CD8-positive, alpha-beta memory T cell (primary cell): ENCODE measurements at regions not wholly inside any gene's neighbourhood (a gene's known extent, or its start where the extent isn't known, plus 50 kb on each side); places are given as distances from the start of the nearest gene placed in this dataset.
"Not testable (repeated sequence)": the region's sequence is repeated elsewhere in the genome, so short reads cannot be mapped to it uniquely, and the experiment has no call there.

Source experiments
- CTCF ChIA-PET: fragments of 350-600 bp; sonication (Branson Sonifier 250); formaldehyde crosslinking; loops from one replicate; lab custom pipeline; 2021; ENCODE audit warnings: antibody characterized with exemption; lab: Charles Lee
- POLR2A ChIA-PET: fragments of 350-600 bp; sonication (Branson Sonifier 250); formaldehyde crosslinking; loops from one replicate; lab custom pipeline; 2021; ENCODE audit warnings: antibody characterized with exemption; lab: Charles Lee
- DNase-seq, 5 donors: peaks; one replicate each; pipeline versions ENCODE4 v3.0.0 to v3.0.0-alpha.2; 2020 to 2022; ENCODE audit warnings: mixed read lengths in 1 of 5
- H3K27ac ChIP-seq: one replicate; pipeline ENCODE4 v1.7.0; 2013; ENCODE audit warnings: low read depth, mild to moderate bottlenecking, low read length, moderate library complexity
- H3K27me3 ChIP-seq: 2 replicates; pipeline ENCODE4 v1.7.0; 2013; ENCODE audit warnings: low read length, mild to moderate bottlenecking; ENCODE audit not compliant: insufficient read depth, poor library complexity, severe bottlenecking
- H3K36me3 ChIP-seq: 2 replicates; pipeline ENCODE4 v1.7.0; 2013; ENCODE audit warnings: mild to moderate bottlenecking, low read length, moderate library complexity; ENCODE audit not compliant: insufficient read depth
- H3K4me1 ChIP-seq: 2 replicates; pipeline ENCODE4 v1.7.0; 2013; ENCODE audit warnings: mild to moderate bottlenecking, low read length, moderate library complexity; ENCODE audit not compliant: insufficient read depth
- H3K4me3 ChIP-seq: 2 replicates; pipeline ENCODE4 v1.7.0; 2013; ENCODE audit warnings: mild to moderate bottlenecking, low read length
- H3K9me3 ChIP-seq: 2 replicates; pipeline ENCODE4 v1.7.0; 2013; ENCODE audit warnings: mild to moderate bottlenecking, low read length
- H3K27ac Mint-ChIP-seq, 8 donors: one replicate each; pipeline ENCODE4 v1.8.0; 2020 to 2021; ENCODE audit warnings: mixed read lengths in 8 of 8, mild to moderate bottlenecking in 6 of 8, inconsistent platforms in 3 of 8, moderate library complexity in 3 of 8
- H3K27me3 Mint-ChIP-seq, 2 donors: one replicate each; pipeline ENCODE4 v1.8.0; 2020 to 2021; ENCODE audit warnings: mixed read lengths in 2 of 2, mild to moderate bottlenecking in 1 of 2, moderate library complexity in 1 of 2
- H3K36me3 Mint-ChIP-seq, 3 donors: one replicate each; pipeline ENCODE4 v1.8.0; 2020 to 2021; ENCODE audit warnings: mixed read lengths in 3 of 3, inconsistent platforms in 1 of 3, mild to moderate bottlenecking in 1 of 3
- H3K4me1 Mint-ChIP-seq, 3 donors: one replicate each; pipeline ENCODE4 v1.8.0; 2020 to 2021; ENCODE audit warnings: mixed read lengths in 3 of 3, inconsistent platforms in 1 of 3, mild to moderate bottlenecking in 1 of 3
- H3K4me3 Mint-ChIP-seq, 7 donors: one replicate each; pipeline ENCODE4 v1.8.0; 2020 to 2021; ENCODE audit warnings: mixed read lengths in 7 of 7, mild to moderate bottlenecking in 6 of 7, moderate library complexity in 4 of 7, inconsistent platforms in 2 of 7
- H3K9me3 Mint-ChIP-seq, 5 donors: one replicate each; pipeline ENCODE4 v1.8.0; 2020 to 2022; ENCODE audit warnings: mixed read lengths in 5 of 5, mild to moderate bottlenecking in 3 of 5, moderate library complexity in 2 of 5, inconsistent platforms in 1 of 5

GRCh38 chr20:43360016-43360415, 97.7 kb upstream of the SRSF6 start:
- Mint-ChIP-seq H3K4me3 (no peak overlapping the region), H3K4me1 (no peaks in the 10 kb centered on the region), H3K9me3 (no peaks in the 10 kb centered on the region), H3K27me3 (peaks cover 8 to 12% of the 10 kb centered on the region in 2 donors), H3K27ac (peak overlapping the region in 1 of 8 donors; percentile 70), H3K36me3 (no peaks in the 10 kb centered on the region)
- H3K36me3 ChIP-seq, result no peaks in the 10 kb centered on the region
- H3K9me3 ChIP-seq, result no peaks in the 10 kb centered on the region
- no peaks in the 10 kb centered on the region for H3K27me3 ChIP-seq
- no peak overlapping the region for H3K4me3 ChIP-seq
- H3K4me1 ChIP-seq, result no peaks in the 10 kb centered on the region
- ChIA-PET CTCF (no interaction called here), POLR2A (no interaction called here)
- DNase-seq, result no peak
- H3K27ac ChIP-seq, result no peak overlapping the region

- peaks cover 6 to 8% of the 10 kb centered on the region in 2 donors for H3K27me3 Mint-ChIP-seq
- ChIA-PET CTCF (no interaction called here), POLR2A (no interaction called here)
- no peaks in the 10 kb centered on the region for H3K4me1 ChIP-seq
- no peaks in the 10 kb centered on the region for H3K9me3 ChIP-seq
- no peaks in the 10 kb centered on the region for H3K36me3 ChIP-seq
- no peak overlapping the region for H3K4me3 ChIP-seq
- no peaks in the 10 kb centered on the region for H3K36me3 Mint-ChIP-seq
- no peaks in the 10 kb centered on the region for H3K27me3 ChIP-seq
- no peaks in the 10 kb centered on the region for H3K4me1 Mint-ChIP-seq
- H3K9me3 Mint-ChIP-seq, result no peaks in the 10 kb centered on the region
- no peak overlapping the region for H3K4me3 Mint-ChIP-seq
- no peak overlapping the region for H3K27ac ChIP-seq
- DNase-seq, result no peak
- no peak overlapping the region for H3K27ac Mint-ChIP-seq
These were observed 98.9 kb upstream of the SRSF6 start for GRCh38 chr20:43358811-43359210.

GRCh38 chr20:43357352-43357751, 100.3 kb upstream of the SRSF6 start:
- Histone ChIP-seq H3K27me3 (no peaks in the 10 kb centered on the region), H3K4me1 (no peaks in the 10 kb centered on the region), H3K4me3 (no peak overlapping the region), H3K36me3 (no peaks in the 10 kb centered on the region), H3K27ac (no peak overlapping the region), H3K9me3 (no peaks in the 10 kb centered on the region)
- Mint-ChIP-seq H3K4me1 (no peaks in the 10 kb centered on the region), H3K27ac (no peak overlapping the region), H3K27me3 (peaks cover 3 to 8% of the 10 kb centered on the region in 2 donors), H3K9me3 (peaks cover 0 to under 1% (median 0%) of the 10 kb centered on the region in 5 donors), H3K4me3 (no peak overlapping the region), H3K36me3 (no peaks in the 10 kb centered on the region)
- DNase-seq, result no peak
- CTCF ChIA-PET, result no interaction called here
- POLR2A ChIA-PET, result no interaction called here

GRCh38 chr20:43355610-43356009, 102.1 kb upstream of the SRSF6 start:
- Histone ChIP-seq H3K27me3 (no peaks in the 10 kb centered on the region), H3K36me3 (no peaks in the 10 kb centered on the region), H3K4me1 (no peaks in the 10 kb centered on the region), H3K27ac (no peak overlapping the region), H3K4me3 (no peak overlapping the region), H3K9me3 (no peaks in the 10 kb centered on the region)
- H3K36me3 Mint-ChIP-seq, result no peaks in the 10 kb centered on the region
- no peak overlapping the region for H3K4me3 Mint-ChIP-seq
- ChIA-PET POLR2A (no interaction called here), CTCF (no interaction called here)
- H3K4me1 Mint-ChIP-seq, result no peaks in the 10 kb centered on the region
- DNase-seq, result no peak
- H3K27ac Mint-ChIP-seq, result no peak overlapping the region
- peaks cover 6 to 8% of the 10 kb centered on the region in 2 donors for H3K27me3 Mint-ChIP-seq
- peaks cover 0 to 4% (median 0%) of the 10 kb centered on the region in 5 donors for H3K9me3 Mint-ChIP-seq

- H3K9me3 Mint-ChIP-seq, result peaks cover 0 to 4% (median 0%) of the 10 kb centered on the region in 5 donors
- ChIA-PET CTCF (no interaction called here), POLR2A (no interaction called here)
- Histone ChIP-seq H3K4me1 (no peaks in the 10 kb centered on the region), H3K27me3 (no peaks in the 10 kb centered on the region), H3K9me3 (no peaks in the 10 kb centered on the region), H3K36me3 (no peaks in the 10 kb centered on the region), H3K4me3 (no peak overlapping the region), H3K27ac (no peak overlapping the region)
- H3K27me3 Mint-ChIP-seq, result peaks cover 13 to 19% of the 10 kb centered on the region in 2 donors
- no peaks in the 10 kb centered on the region for H3K36me3 Mint-ChIP-seq
- DNase-seq, result no peak
- H3K27ac Mint-ChIP-seq, result peak overlapping the region in 2 of 8 donors; percentile 34 to 71
- H3K4me3 Mint-ChIP-seq, result no peak overlapping the region
- no peaks in the 10 kb centered on the region for H3K4me1 Mint-ChIP-seq
These were observed 104.7 kb upstream of the SRSF6 start for GRCh38 chr20:43352996-43353395.

- H3K9me3 ChIP-seq, POLR2A ChIA-PET, H3K4me3 Mint-ChIP-seq, H3K27ac Mint-ChIP-seq, H3K4me3 ChIP-seq, H3K4me1 ChIP-seq, H3K9me3 Mint-ChIP-seq, DNase-seq, H3K4me1 Mint-ChIP-seq, H3K36me3 Mint-ChIP-seq, H3K27me3 ChIP-seq, H3K36me3 ChIP-seq, CTCF ChIA-PET, H3K27ac ChIP-seq: not testable (repeated sequence)
- H3K27me3 Mint-ChIP-seq, result peaks cover 10 to 31% of the 10 kb centered on the region in 2 donors
These were observed 107.0 kb upstream of the SRSF6 start for GRCh38 chr20:43350694-43351093.

- no peak overlapping the region for H3K27ac Mint-ChIP-seq
These were observed 107.9 kb upstream of the SRSF6 start for GRCh38 chr20:43349841-43350240.

GRCh38 chr20:43347839-43348238, 109.9 kb upstream of the SRSF6 start:
- H3K36me3 ChIP-seq, H3K9me3 ChIP-seq, H3K36me3 Mint-ChIP-seq, H3K27ac ChIP-seq, CTCF ChIA-PET, H3K27ac Mint-ChIP-seq, H3K27me3 ChIP-seq, POLR2A ChIA-PET, H3K4me1 ChIP-seq, H3K4me3 ChIP-seq, H3K4me1 Mint-ChIP-seq, H3K4me3 Mint-ChIP-seq, DNase-seq: not testable (repeated sequence)
- H3K9me3 Mint-ChIP-seq, result peaks cover 6 to 12% (median 7%) of the 10 kb centered on the region in 5 donors
- H3K27me3 Mint-ChIP-seq, result peaks cover 12 to 31% of the 10 kb centered on the region in 2 donors

More at GRCh38 chr20:43349841-43350240, 107.9 kb upstream of the SRSF6 start:
- no peaks in the 10 kb centered on the region for H3K27me3 ChIP-seq
- ChIA-PET CTCF (no interaction called here), POLR2A (no interaction called here)
- H3K36me3 ChIP-seq, result no peaks in the 10 kb centered on the region
- H3K4me1 Mint-ChIP-seq, result no peaks in the 10 kb centered on the region
- peaks cover under 1 to 4% (median 2%) of the 10 kb centered on the region in 5 donors for H3K9me3 Mint-ChIP-seq
- no peak overlapping the region for H3K27ac ChIP-seq
- no peaks in the 10 kb centered on the region for H3K9me3 ChIP-seq
- no peaks in the 10 kb centered on the region for H3K36me3 Mint-ChIP-seq
- peaks cover 10 to 31% of the 10 kb centered on the region in 2 donors for H3K27me3 Mint-ChIP-seq
- H3K4me3 ChIP-seq, result no peak overlapping the region
- H3K4me3 Mint-ChIP-seq, result no peak overlapping the region
- no peaks in the 10 kb centered on the region for H3K4me1 ChIP-seq
- DNase-seq, result no peak

GRCh38 chr20:43345676-43346075, 112.0 kb upstream of the SRSF6 start:
- no peak overlapping the region for H3K27ac Mint-ChIP-seq
- Histone ChIP-seq H3K4me3 (no peak overlapping the region), H3K27me3 (no peaks in the 10 kb centered on the region), H3K9me3 (no peaks in the 10 kb centered on the region), H3K36me3 (no peaks in the 10 kb centered on the region), H3K27ac (no peak overlapping the region), H3K4me1 (no peaks in the 10 kb centered on the region)
- no peaks in the 10 kb centered on the region for H3K4me1 Mint-ChIP-seq
- H3K36me3 Mint-ChIP-seq, result no peaks in the 10 kb centered on the region
- CTCF ChIA-PET, result no interaction called here
- DNase-seq, result no peak
- no peak overlapping the region for H3K4me3 Mint-ChIP-seq
- H3K27me3 Mint-ChIP-seq, result peaks cover 12 to 28% of the 10 kb centered on the region in 2 donors
- POLR2A ChIA-PET, result no interaction called here
- peaks cover 4 to 12% (median 7%) of the 10 kb centered on the region in 5 donors for H3K9me3 Mint-ChIP-seq
